ENCODE measurements at regions not wholly inside any gene's neighbourhood (a gene's known extent, or its start where the extent isn't known, plus 50 kb on each side); places are given as distances from the start of the nearest gene placed in this dataset.

DNA sequence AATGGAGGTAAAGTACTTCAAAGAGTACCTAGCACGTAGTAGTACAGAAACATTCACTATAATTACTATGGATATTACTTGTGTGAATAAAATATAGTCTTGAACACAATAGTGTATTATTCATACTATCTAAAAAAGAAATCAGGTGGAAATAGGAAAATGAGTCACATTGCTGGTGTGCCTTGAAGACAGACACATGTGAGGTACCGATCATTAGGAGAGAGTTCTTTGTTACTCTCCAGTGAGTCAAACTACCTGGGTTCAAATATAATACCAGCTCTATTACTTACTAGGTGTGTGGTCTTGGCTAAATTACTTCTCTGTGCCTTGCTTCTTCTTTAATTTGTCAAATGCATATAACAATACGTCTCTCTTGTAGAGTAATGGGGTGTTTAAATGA lies 50.8 kb upstream of the BEND6 start:
- no peak for DNase-seq (ENCODE audit: low read depth)
- no peak overlapping the region for H3K4me3 ChIP-seq (replicated peaks; ENCODE audit: low read depth, low read length)
- TF ChIP-seq, protein P1, sequence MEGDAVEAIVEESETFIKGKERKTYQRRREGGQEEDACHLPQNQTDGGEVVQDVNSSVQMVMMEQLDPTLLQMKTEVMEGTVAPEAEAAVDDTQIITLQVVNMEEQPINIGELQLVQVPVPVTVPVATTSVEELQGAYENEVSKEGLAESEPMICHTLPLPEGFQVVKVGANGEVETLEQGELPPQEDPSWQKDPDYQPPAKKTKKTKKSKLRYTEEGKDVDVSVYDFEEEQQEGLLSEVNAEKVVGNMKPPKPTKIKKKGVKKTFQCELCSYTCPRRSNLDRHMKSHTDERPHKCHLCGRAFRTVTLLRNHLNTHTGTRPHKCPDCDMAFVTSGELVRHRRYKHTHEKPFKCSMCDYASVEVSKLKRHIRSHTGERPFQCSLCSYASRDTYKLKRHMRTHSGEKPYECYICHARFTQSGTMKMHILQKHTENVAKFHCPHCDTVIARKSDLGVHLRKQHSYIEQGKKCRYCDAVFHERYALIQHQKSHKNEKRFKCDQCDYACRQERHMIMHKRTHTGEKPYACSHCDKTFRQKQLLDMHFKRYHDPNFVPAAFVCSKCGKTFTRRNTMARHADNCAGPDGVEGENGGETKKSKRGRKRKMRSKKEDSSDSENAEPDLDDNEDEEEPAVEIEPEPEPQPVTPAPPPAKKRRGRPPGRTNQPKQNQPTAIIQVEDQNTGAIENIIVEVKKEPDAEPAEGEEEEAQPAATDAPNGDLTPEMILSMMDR (IDR thresholded peaks at IDR 0.05; ENCODE audit: low read length, missing control alignments): no peak

DNA sequence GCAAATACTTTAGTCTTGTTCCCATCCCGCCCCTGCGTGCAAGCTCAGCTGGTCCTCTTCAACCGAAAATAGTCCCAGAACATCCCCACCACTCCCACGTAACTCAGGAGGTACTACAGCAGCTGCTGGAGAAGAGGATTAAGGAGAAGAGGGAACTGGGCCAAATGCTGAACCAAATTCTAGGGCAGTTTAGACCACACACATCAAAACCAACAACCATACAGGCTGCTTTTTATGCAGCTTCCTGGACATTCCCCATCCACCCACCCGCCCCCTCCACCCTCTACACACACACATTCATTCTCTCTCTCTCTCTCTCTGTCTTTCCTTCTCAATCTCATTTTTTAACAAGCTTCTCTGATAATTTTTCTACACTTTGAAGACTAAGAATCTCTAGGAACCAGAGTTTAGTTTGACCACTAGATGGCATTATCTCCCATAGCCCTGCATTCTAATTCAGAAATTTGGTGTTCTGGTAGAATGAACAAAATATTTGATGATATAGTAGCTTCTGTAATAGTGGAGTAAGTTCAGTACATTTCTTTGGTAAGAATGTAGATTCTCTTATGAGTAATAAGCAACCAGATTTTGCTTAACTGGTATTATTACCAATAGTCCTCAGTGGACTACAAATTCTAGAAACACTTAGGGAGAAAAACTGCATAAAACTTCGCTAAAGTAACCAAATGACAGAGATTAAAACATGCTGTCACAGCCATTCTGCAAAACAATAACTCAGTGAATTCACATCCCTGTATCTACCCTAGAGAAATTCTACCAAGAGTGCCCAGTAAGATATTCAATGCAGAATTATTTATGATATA lies 52.1 kb upstream of the BEND6 start:
- peak; percentile 92 for DNase-seq (ENCODE audit: low read depth)

GRCh38 chr6:56900784-56901183 lies 54.1 kb upstream of the BEND6 start:
- no peak overlapping the region for H3K4me3 ChIP-seq (replicated peaks; ENCODE audit: low read depth, low read length)
- DNase-seq (ENCODE audit: low read depth): no peak
- TF ChIP-seq, protein P1 (IDR thresholded peaks at IDR 0.05; ENCODE audit: low read length, missing control alignments): no peak

More for the DNA sequence above, 52.1 kb upstream of the BEND6 start:
- peak overlapping the region; percentile 29 for H3K4me3 ChIP-seq (replicated peaks; ENCODE audit: low read depth, low read length)
- TF ChIP-seq, protein P1 (IDR thresholded peaks at IDR 0.05; ENCODE audit: low read length, missing control alignments): peak; percentile 71

DNA sequence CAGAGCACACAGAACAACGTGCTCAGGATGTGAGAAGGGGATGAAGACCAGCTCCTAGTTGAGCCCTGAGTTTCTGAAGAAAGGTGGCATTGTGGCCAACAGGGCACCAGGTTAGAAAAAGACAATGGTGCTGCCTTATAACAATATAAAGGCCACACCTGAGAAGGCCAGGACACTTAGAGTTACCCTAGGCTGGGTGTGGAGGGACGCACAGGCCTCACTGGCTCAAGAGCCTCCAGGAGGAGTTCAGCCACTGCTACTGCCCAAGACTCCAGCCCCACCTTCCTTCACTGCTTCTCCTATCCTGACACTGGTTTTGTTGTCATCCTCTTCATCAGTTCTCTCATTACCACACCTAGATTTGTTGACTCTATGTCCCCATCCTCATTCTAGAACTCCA lies 55.2 kb upstream of the BEND6 start:
- no peak overlapping the region for H3K4me3 ChIP-seq (replicated peaks; ENCODE audit: low read depth, low read length)
- TF ChIP-seq, protein P1 (IDR thresholded peaks at IDR 0.05; ENCODE audit: low read length, missing control alignments): no peak
- DNase-seq (ENCODE audit: low read depth): no peak

- TF ChIP-seq, protein P1 (IDR thresholded peaks at IDR 0.05; ENCODE audit: low read length, missing control alignments): no peak
- peak; percentile 67 for DNase-seq (ENCODE audit: low read depth)
- H3K4me3 ChIP-seq (replicated peaks; ENCODE audit: low read depth, low read length): no peak overlapping the region
These were observed 55.6 kb upstream of the BEND6 start for GRCh38 chr6:56899311-56899710.

DNA sequence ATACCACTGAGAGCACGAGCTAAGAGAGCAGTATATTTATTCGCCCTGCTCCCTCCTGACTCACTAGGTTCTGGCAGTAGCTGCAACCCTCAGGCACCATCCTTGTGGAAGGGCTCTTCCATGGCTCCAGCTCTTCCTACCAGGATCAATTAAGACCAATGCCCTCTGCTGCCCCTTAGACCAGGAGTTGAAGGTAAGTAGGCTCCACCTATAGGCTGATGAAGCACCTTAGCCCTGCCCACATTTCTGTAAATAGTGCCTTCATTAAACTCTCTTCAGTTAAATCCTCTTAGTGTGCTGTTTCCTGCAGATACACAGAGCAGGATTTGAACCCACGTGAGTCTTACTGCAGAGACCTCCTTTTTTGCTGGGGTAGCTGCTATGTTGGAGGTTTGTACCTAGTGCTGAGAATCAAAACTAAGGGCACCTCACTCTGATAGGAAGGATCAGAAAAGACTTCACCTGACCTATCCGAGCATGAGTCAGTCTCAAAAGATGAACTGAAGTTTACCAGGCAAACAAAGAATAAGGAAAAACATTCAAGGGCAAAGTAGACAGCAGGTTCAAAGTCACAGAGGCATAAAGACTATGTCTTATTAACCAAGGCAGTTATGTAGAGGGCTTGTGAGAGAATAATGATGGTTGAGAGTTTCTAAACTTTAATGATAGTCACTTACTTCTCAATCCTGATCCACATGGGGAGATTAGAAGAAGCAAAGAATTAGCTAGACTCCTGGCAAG lies 56.9 kb upstream of the BEND6 start:
- TF ChIP-seq, protein P1 (IDR thresholded peaks at IDR 0.05; ENCODE audit: low read length, missing control alignments): no peak
- H3K4me3 ChIP-seq (replicated peaks; ENCODE audit: low read depth, low read length): no peak overlapping the region
- DNase-seq (ENCODE audit: low read depth): no peak

Data from fibroblast of pulmonary artery (primary cell).